A549 (cell line): ENCODE measurements at regions not wholly inside any gene's neighbourhood (a gene's known extent, or its start where the extent isn't known, plus 50 kb on each side); places are given as distances from the start of the nearest gene placed in this dataset.
"Not testable (repeated sequence)": the region's sequence is repeated elsewhere in the genome, so short reads cannot be mapped to it uniquely, and the experiment has no call there.

Experiments
- ATAC-seq, 2 experiments: fragments of 200-7000 bp in 1 of 2; fragments of >200 bp in 1 of 2; cut with Nextera tagmentation in 1 of 2; cut with Tn5 transposase in 1 of 2; 3 replicates each; pipeline versions ENCODE4 v1.8.0 to v1.9.1; 2018 to 2020; ENCODE audit warnings: mild to moderate bottlenecking in 1 of 2, moderate library complexity in 1 of 2
- CTCF ChIA-PET: fragments of 300-600 bp; sonication (Branson Sonifier 250); formaldehyde crosslinking; extraction: SDS; loops from one replicate; lab custom pipeline; 2021; ENCODE audit warnings: antibody characterized with exemption, inconsistent platforms; lab: Yijun Ruan, JAX
- POLR2A ChIA-PET: fragments of 350-600 bp; formaldehyde crosslinking; extraction: SDS; loops from one replicate; lab custom pipeline; 2021; ENCODE audit warnings: antibody characterized with exemption, inconsistent platforms; lab: Yijun Ruan, JAX
- DNase-seq, 2 experiments: peaks; one replicate each; pipeline versions ENCODE4 v3.0.0 to v3.0.0-alpha.2; 2011 to 2016; ENCODE audit warnings: low read depth in 1 of 2, low spot score in 1 of 2
- FAIRE-seq: peaks from 2 replicates; lab custom pipeline; 2011; peaks lifted over from hg19 to GRCh38; lab: Jason Lieb, UNC
- H3K27ac ChIP-seq, 2 experiments: fragments of >200 bp; sonication (Bioruptor Twin); formaldehyde crosslinking; 3 replicates each; pipeline ENCODE4 v1.5.1; 2016 to 2017
- H3K4me1 ChIP-seq: fragments of >200 bp; sonication (Bioruptor Twin); formaldehyde crosslinking; 3 replicates; pipeline ENCODE4 v1.6.1; 2016
- H3K4me2 ChIP-seq: fragments of >200 bp; sonication (Bioruptor Twin); formaldehyde crosslinking; 3 replicates; pipeline ENCODE4 v1.6.1; 2016
- H3K4me3 ChIP-seq: fragments of >200 bp; sonication (Bioruptor Twin); formaldehyde crosslinking; 3 replicates; pipeline ENCODE4 v1.5.1; 2016
- H3K9me3 ChIP-seq: fragments of >200 bp; sonication (Bioruptor Twin); formaldehyde crosslinking; 3 replicates; pipeline ENCODE4 v1.6.1; 2016
- BHLHE40 ChIP-seq: IDR thresholded peaks from 2 replicates; pipeline ENCODE4 v1.6.1; 2012; ENCODE audit warnings: low read depth, low read length, inconsistent platforms
- CBX2 ChIP-seq: fragments of 200-600 bp; sonication (generic); IDR thresholded peaks from 2 replicates; pipeline ENCODE4 v1.6.1; 2016; ENCODE audit warnings: low read depth, mild to moderate bottlenecking, borderline replicate concordance
- CHD2 ChIP-seq: fragments of 150-350 bp; IDR thresholded peaks from 2 replicates; pipeline ENCODE4 v1.6.1; 2014; ENCODE audit warnings: low read length; ENCODE audit not compliant: partially characterized antibody
- EHF ChIP-seq: fragments of 250-450 bp; sonication (Bioruptor Pico); IDR thresholded peaks from 2 replicates; pipeline ENCODE4 v1.5.0; 2020; ENCODE audit warnings: mild to moderate bottlenecking
- ESRRA ChIP-seq: fragments of 150-350 bp; IDR thresholded peaks from 2 replicates; pipeline ENCODE4 v1.6.1; 2014; ENCODE audit warnings: mild to moderate bottlenecking, low read length, borderline replicate concordance
- FOSL2 ChIP-seq, 2 experiments: fragments of 450-650 bp in 1 of 2; fragments of >200 bp in 1 of 2; sonication (Bioruptor Twin) in 1 of 2; formaldehyde crosslinking; IDR thresholded peaks; 2 replicates each; pipeline versions ENCODE4 v1.5.0 to v1.6.1; 2016 to 2020; ENCODE audit warnings: mild to moderate bottlenecking in 1 of 2, moderate library complexity in 1 of 2
- FOXS1 ChIP-seq: fragments of 250-450 bp; sonication (Bioruptor Pico); IDR thresholded peaks from 2 replicates; pipeline ENCODE4 v1.5.0; 2020; ENCODE audit warnings: mild to moderate bottlenecking, moderate library complexity
- GATA3 ChIP-seq: IDR thresholded peaks from 2 replicates; pipeline ENCODE4 v1.6.1; 2012; ENCODE audit warnings: borderline replicate concordance
- HEYL ChIP-seq: fragments of 250-450 bp; sonication (Bioruptor Pico); IDR thresholded peaks from 2 replicates; pipeline ENCODE4 v1.8.0; 2021; ENCODE audit warnings: mild to moderate bottlenecking, moderate library complexity
- MAFK ChIP-seq: fragments of 450-650 bp; IDR thresholded peaks from 2 replicates; pipeline ENCODE4 v1.6.1; 2014; ENCODE audit not compliant: partially characterized antibody
- MYC ChIP-seq: IDR thresholded peaks from 2 replicates; pipeline ENCODE4 v1.6.1; 2012; ENCODE audit warnings: mild to moderate bottlenecking, inconsistent platforms, low read length, improper control_type of control experiment, borderline replicate concordance
- NFE2L2 ChIP-seq: fragments of 150-350 bp; conservative IDR thresholded peaks from 2 replicates; pipeline ENCODE4 v1.6.1; 2014; ENCODE audit warnings: low read length
- PBX3 ChIP-seq: IDR thresholded peaks from 2 replicates; pipeline ENCODE4 v1.6.1; 2012
- REST ChIP-seq: fragments of 200-600 bp; sonication (generic); IDR thresholded peaks from 2 replicates; pipeline ENCODE4 v1.6.1; 2016; ENCODE audit warnings: antibody characterized with exemption, mild to moderate bottlenecking, moderate library complexity
- RNF2 ChIP-seq: fragments of 200-600 bp; sonication (generic); IDR thresholded peaks from 2 replicates; pipeline ENCODE4 v1.6.1; 2016; ENCODE audit warnings: low read depth, mild to moderate bottlenecking, antibody characterized with exemption, moderate library complexity, borderline replicate concordance
- SREBF2 ChIP-seq: fragments of 450-650 bp; IDR thresholded peaks from 2 replicates; pipeline ENCODE4 v1.6.1; 2014; ENCODE audit warnings: mild to moderate bottlenecking, moderate library complexity
- TFCP2L1 ChIP-seq: fragments of 250-450 bp; sonication (Bioruptor Pico); IDR thresholded peaks from 2 replicates; pipeline ENCODE4 v1.5.0; 2021; ENCODE audit warnings: mild to moderate bottlenecking
- ZFP36 ChIP-seq: fragments of 450-650 bp; IDR thresholded peaks from 2 replicates; pipeline ENCODE4 v1.6.1; 2014; ENCODE audit warnings: borderline replicate concordance; ENCODE audit not compliant: partially characterized antibody
- ZNF302 ChIP-seq: fragments of 250-450 bp; sonication (Bioruptor Pico); IDR thresholded peaks from 2 replicates; pipeline ENCODE4 v1.9.0; 2021; ENCODE audit warnings: inconsistent platforms, mild to moderate bottlenecking, moderate library complexity
- WGBS: methylation state at CpG from one replicate; pipeline ENCODE4 v1.1.6; 2017; ENCODE audit errors: missing lambda C conversion rate; 5-methylcytosine and 5-hydroxymethylcytosine counted together
- TF ChIP-seq, protein P1 (sequence below): fragments of 250-450 bp; sonication (Bioruptor Pico); IDR thresholded peaks from 2 replicates; pipeline ENCODE4 v1.5.0; 2021; ENCODE audit warnings: mild to moderate bottlenecking, moderate library complexity, borderline replicate concordance
- TF ChIP-seq, protein P2 (sequence below): IDR thresholded peaks from 2 replicates; pipeline ENCODE4 v1.6.1; 2012

- FAIRE-seq (no peak), ATAC-seq (no peak), DNase-seq (no peak)
- Histone ChIP-seq H3K27ac (no peak overlapping the region), H3K4me3 (no peak overlapping the region), H3K4me1 (no peaks in the 10 kb centered on the region), H3K4me2 (no peak overlapping the region), H3K9me3 (no peaks in the 10 kb centered on the region)
- CTCF ChIA-PET = no interaction called here
- POLR2A ChIA-PET = no interaction called here
- TF ChIP-seq PBX3 = no peak
- no peak for TF ChIP-seq BHLHE40
- TF ChIP-seq MYC = no peak
- TF ChIP-seq, protein P1, sequence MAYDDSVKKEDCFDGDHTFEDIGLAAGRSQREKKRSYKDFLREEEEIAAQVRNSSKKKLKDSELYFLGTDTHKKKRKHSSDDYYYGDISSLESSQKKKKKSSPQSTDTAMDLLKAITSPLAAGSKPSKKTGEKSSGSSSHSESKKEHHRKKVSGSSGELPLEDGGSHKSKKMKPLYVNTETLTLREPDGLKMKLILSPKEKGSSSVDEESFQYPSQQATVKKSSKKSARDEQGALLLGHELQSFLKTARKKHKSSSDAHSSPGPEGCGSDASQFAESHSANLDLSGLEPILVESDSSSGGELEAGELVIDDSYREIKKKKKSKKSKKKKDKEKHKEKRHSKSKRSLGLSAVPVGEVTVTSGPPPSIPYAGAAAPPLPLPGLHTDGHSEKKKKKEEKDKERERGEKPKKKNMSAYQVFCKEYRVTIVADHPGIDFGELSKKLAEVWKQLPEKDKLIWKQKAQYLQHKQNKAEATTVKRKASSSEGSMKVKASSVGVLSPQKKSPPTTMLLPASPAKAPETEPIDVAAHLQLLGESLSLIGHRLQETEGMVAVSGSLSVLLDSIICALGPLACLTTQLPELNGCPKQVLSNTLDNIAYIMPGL (CRISPR knock-in tag) = no peak
- no peak for TF ChIP-seq CBX2
- TF ChIP-seq HEYL (CRISPR knock-in tag) = no peak
- 20% methylated on average over 4 of the region's 9 CpGs for WGBS
Observed at GRCh38 chr13:107608736-107609135, 606.6 kb downstream of the LIG4 start.

DNA sequence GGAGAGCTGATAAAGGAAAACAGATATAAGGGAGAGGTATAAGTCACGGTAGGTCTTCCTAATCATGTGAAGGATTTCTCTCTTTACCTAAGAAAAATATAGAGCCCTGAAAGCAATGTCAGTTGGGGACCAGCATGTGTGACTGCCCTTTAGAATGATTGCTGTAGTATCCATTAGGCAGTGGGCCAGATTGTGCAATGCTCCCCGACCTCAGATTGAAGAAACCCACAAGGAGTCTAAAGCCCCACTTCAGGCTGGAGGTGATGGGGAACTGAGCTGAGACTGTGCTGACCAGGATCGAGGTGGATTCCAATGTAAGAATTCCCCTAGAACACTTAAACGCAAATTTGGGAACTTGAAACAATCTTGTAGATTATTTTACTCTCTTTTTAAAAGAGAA, 614.4 kb downstream of the LIG4 start:
- FAIRE-seq (no peak), ATAC-seq (no peak), DNase-seq (no peak)
- no peak for TF ChIP-seq ZNF302
- no peak for TF ChIP-seq FOXS1 (CRISPR knock-in tag)
- TF ChIP-seq GATA3 = no peak
- no peak for TF ChIP-seq REST
- no peak for TF ChIP-seq FOSL2 (IDR thresholded peaks at IDR 0.05)
- TF ChIP-seq FOSL2 (CRISPR knock-in tag; IDR thresholded peaks at IDR 0.05) = no peak
- no peak for TF ChIP-seq CBX2
- no peak for TF ChIP-seq PBX3
- TF ChIP-seq ZFP36 = no peak
- no peak for TF ChIP-seq NFE2L2
- no peak for TF ChIP-seq ESRRA
- no peak for TF ChIP-seq TFCP2L1 (CRISPR knock-in tag)
- TF ChIP-seq RNF2 = no peak
- TF ChIP-seq MAFK = no peak
- TF ChIP-seq SREBF2 = no peak
- TF ChIP-seq CHD2 = no peak
- TF ChIP-seq EHF (CRISPR knock-in tag) = no peak
- TF ChIP-seq, protein P2, sequence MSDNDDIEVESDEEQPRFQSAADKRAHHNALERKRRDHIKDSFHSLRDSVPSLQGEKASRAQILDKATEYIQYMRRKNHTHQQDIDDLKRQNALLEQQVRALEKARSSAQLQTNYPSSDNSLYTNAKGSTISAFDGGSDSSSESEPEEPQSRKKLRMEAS = no peak
- Histone ChIP-seq H3K4me2 (no peak overlapping the region), H3K4me3 (no peak overlapping the region), H3K27ac (no peak overlapping the region), H3K4me1 (no peaks in the 10 kb centered on the region), H3K9me3 (no peaks in the 10 kb centered on the region)
- ChIA-PET POLR2A (no interaction called here), CTCF (no interaction called here)
- WGBS = 0% methylated on average over 4 of the region's 4 CpGs

GRCh38 chr13:107596306-107596705, 619.0 kb downstream of the LIG4 start:
- H3K9me3 ChIP-seq, FAIRE-seq, H3K4me2 ChIP-seq, DNase-seq, ATAC-seq, CTCF ChIA-PET, H3K4me1 ChIP-seq, H3K4me3 ChIP-seq, POLR2A ChIA-PET, H3K27ac ChIP-seq: not testable (repeated sequence)
- WGBS = 2% methylated on average over 4 of the region's 5 CpGs
